GM12878 (cell line): ENCODE measurements at regions not wholly inside any gene's neighbourhood (a gene's known extent, or its start where the extent isn't known, plus 50 kb on each side); places are given as distances from the start of the nearest gene placed in this dataset.

Source experiments
- ATAC-seq: fragments of 200-7000 bp; cut with Tn5 transposase; 3 replicates; pipeline ENCODE4 v1.9.1; 2020; ENCODE audit warnings: mild to moderate bottlenecking, moderate library complexity
- BruUV-seq: library from RNA; stranded (reverse); fragments of 400-500 nt; replicated peaks from 2 replicates; lab custom pipeline; 2021; lab: Mats Ljungman, UMichigan
- CTCF ChIA-PET: fragments of 300-600 bp; sonication (Branson Sonifier 250); formaldehyde crosslinking; extraction: SDS; loops from one replicate; lab custom pipeline; 2021; ENCODE audit warnings: inconsistent platforms; lab: Yijun Ruan, JAX
- POLR2A ChIA-PET: fragments of 350-600 bp; formaldehyde crosslinking; extraction: SDS; loops from one replicate; lab custom pipeline; 2021; ENCODE audit warnings: inconsistent platforms; lab: Charles Lee
- RAD21 ChIA-PET: fragments of 300-600 bp; sonication (Branson Sonifier 250); formaldehyde crosslinking; loops from one replicate; lab custom pipeline; 2023; ENCODE audit warnings: antibody characterized with exemption; ENCODE audit not compliant: unreplicated experiment; lab: Charles Lee
- SMC1A ChIA-PET: fragments of 300-600 bp; sonication (Branson Sonifier 250); formaldehyde crosslinking; loops from one replicate; lab custom pipeline; 2023; ENCODE audit not compliant: unreplicated experiment, uncharacterized antibody; lab: Charles Lee
- DNase-seq: peaks from one replicate; pipeline ENCODE4 v3.0.0-alpha.2; 2011; ENCODE audit warnings: low read depth, low spot score
- FAIRE-seq: peaks from 3 replicates; lab custom pipeline; 2011; peaks lifted over from hg19 to GRCh38; lab: Jason Lieb, UNC
- H2AFZ ChIP-seq: 2 replicates; pipeline ENCODE4 v1.6.0; 2011; ENCODE audit warnings: low read depth, low read length, control low read depth; ENCODE audit not compliant: control insufficient read depth
- H3K27ac ChIP-seq: 2 replicates; pipeline ENCODE4 v1.5.1; 2011; ENCODE audit warnings: control low read depth; ENCODE audit not compliant: control insufficient read depth, insufficient read depth
- H3K27me3 ChIP-seq, 2 experiments: replicated peaks in 1 of 2; 2 replicates each; pipeline versions ENCODE4 v1.6.0 to v1.6.1; 2011; ENCODE audit warnings: low read length in 1 of 2; ENCODE audit not compliant: control insufficient read depth in 2 of 2, insufficient read depth in 2 of 2
- H3K36me3 ChIP-seq, 2 experiments: 2 replicates each; pipeline ENCODE4 v1.5.1; 2011; ENCODE audit warnings: low read length in 1 of 2; ENCODE audit not compliant: control insufficient read depth in 2 of 2, insufficient read depth in 2 of 2
- H3K4me1 ChIP-seq: 2 replicates; pipeline ENCODE4 v1.6.1; 2011; ENCODE audit warnings: mild to moderate bottlenecking, low read length, moderate library complexity, mixed read lengths; ENCODE audit not compliant: control insufficient read depth, insufficient read depth
- H3K4me2 ChIP-seq: 2 replicates; pipeline ENCODE4 v1.6.0; 2011; ENCODE audit warnings: control low read depth; ENCODE audit not compliant: control insufficient read depth, insufficient read depth
- H3K4me3 ChIP-seq: fragments of 200-600 bp; sonication (generic); 2 replicates; pipeline ENCODE4 v1.5.1; 2016
- H3K79me2 ChIP-seq: 2 replicates; pipeline ENCODE4 v1.6.0; 2011; ENCODE audit warnings: low read length; ENCODE audit not compliant: control insufficient read depth, insufficient read depth
- H3K9ac ChIP-seq: 2 replicates; pipeline ENCODE4 v1.8.0; 2011; ENCODE audit warnings: low read length, control low read depth, mixed read lengths; ENCODE audit not compliant: control insufficient read depth, insufficient read depth
- H3K9me3 ChIP-seq: replicated peaks from 3 replicates; pipeline ENCODE4 v1.5.1; 2011; ENCODE audit warnings: mild to moderate bottlenecking, low read length; ENCODE audit not compliant: control insufficient read depth, insufficient read depth
- H4K20me1 ChIP-seq: 2 replicates; pipeline ENCODE4 v1.6.0; 2011; ENCODE audit not compliant: control insufficient read depth, insufficient read depth
- ATF7 ChIP-seq: fragments of 450-650 bp; IDR thresholded peaks from 2 replicates; pipeline ENCODE4 v1.6.1; 2016; ENCODE audit warnings: low read depth, mild to moderate bottlenecking
- CHD1 ChIP-seq: IDR thresholded peaks from 2 replicates; pipeline ENCODE4 v1.6.1; 2012; ENCODE audit warnings: low read depth, low read length, improper control_type of control experiment
- EED ChIP-seq: sonication (generic); IDR thresholded peaks from 2 replicates; pipeline ENCODE4 v1.6.1; 2016; ENCODE audit warnings: antibody characterized with exemption, low read depth
- FOS ChIP-seq: IDR thresholded peaks from 3 replicates; pipeline ENCODE4 v1.6.1; 2011; ENCODE audit warnings: borderline replicate concordance; ENCODE audit not compliant: insufficient read length; ENCODE audit errors: extremely low read depth
- FOXK2 ChIP-seq: fragments of 450-650 bp; IDR thresholded peaks from 2 replicates; pipeline ENCODE4 v1.6.1; 2017; ENCODE audit warnings: mild to moderate bottlenecking, moderate library complexity
- GATAD2B ChIP-seq: fragments of 450-650 bp; conservative IDR thresholded peaks from 2 replicates; pipeline ENCODE4 v1.6.1; 2017; ENCODE audit warnings: low read depth, mild to moderate bottlenecking, moderate library complexity
- KLF5 ChIP-seq: fragments of 450-650 bp; IDR thresholded peaks from 2 replicates; pipeline ENCODE4 v1.6.1; 2014; ENCODE audit warnings: mild to moderate bottlenecking; ENCODE audit not compliant: partially characterized antibody
- MEF2A ChIP-seq: IDR thresholded peaks from 2 replicates; pipeline ENCODE4 v1.6.1; 2011; ENCODE audit warnings: low read depth, mild to moderate bottlenecking, low read length, moderate library complexity; ENCODE audit not compliant: insufficient read depth
- MEF2B ChIP-seq: fragments of 450-650 bp; IDR thresholded peaks from 2 replicates; pipeline ENCODE4 v1.6.1; 2018; ENCODE audit warnings: mild to moderate bottlenecking, moderate library complexity; ENCODE audit not compliant: partially characterized antibody, poor library complexity, severe bottlenecking
- MYC ChIP-seq: IDR thresholded peaks from 2 replicates; pipeline ENCODE4 v1.6.1; 2011; ENCODE audit warnings: mild to moderate bottlenecking, low read length, moderate library complexity, inconsistent platforms; ENCODE audit not compliant: insufficient read depth, insufficient replicate concordance, insufficient read length, severe bottlenecking
- NR2F1 ChIP-seq: fragments of 450-650 bp; conservative IDR thresholded peaks from 2 replicates; pipeline ENCODE4 v1.6.1; 2017; ENCODE audit warnings: mild to moderate bottlenecking
- RB1 ChIP-seq: fragments of 450-650 bp; formaldehyde crosslinking; IDR thresholded peaks from 2 replicates; pipeline ENCODE4 v1.6.1; 2017; ENCODE audit warnings: mild to moderate bottlenecking, borderline replicate concordance
- RFX5 ChIP-seq: IDR thresholded peaks from 2 replicates; pipeline ENCODE4 v1.6.1; 2011; ENCODE audit warnings: low read depth, low read length, improper control_type of control experiment
- TCF12 ChIP-seq: IDR thresholded peaks from 2 replicates; pipeline ENCODE4 v1.6.1; 2011; ENCODE audit warnings: low read depth, mild to moderate bottlenecking, low read length
- YBX1 ChIP-seq: fragments of 450-650 bp; IDR thresholded peaks from 2 replicates; pipeline ENCODE4 v1.6.1; 2016; ENCODE audit warnings: antibody characterized with exemption
- WGBS: methylation state at CpG from one replicate; pipeline ENCODE4 v1.1.6; 2016; ENCODE audit warnings: low lambda C conversion rate; ENCODE audit not compliant: insufficient replicate concordance, insufficient coverage; ENCODE audit errors: missing lambda C conversion rate; 5-methylcytosine and 5-hydroxymethylcytosine counted together
- in situ Hi-C: fragments of 300-500 bp; cut with MboI; formaldehyde crosslinking; loops from 9 replicates; pipeline ENCODE4 v1.14.3; 2018; ENCODE audit warnings: mixed read lengths
- intact Hi-C: fragments of 100-400 bp; cut with micrococcal nuclease; formaldehyde crosslinking; loops from one replicate; pipeline ENCODE4 v1.14.2; 2022; ENCODE audit not compliant: unreplicated experiment
- TF ChIP-seq, protein P1 (sequence below): fragments of 150-350 bp; IDR thresholded peaks from 2 replicates; pipeline ENCODE4 v1.6.1; 2014; ENCODE audit warnings: mild to moderate bottlenecking, low read depth, low read length
- TF ChIP-seq, protein P2 (sequence below): fragments of 450-650 bp; IDR thresholded peaks from 2 replicates; pipeline ENCODE4 v1.6.1; 2016; ENCODE audit warnings: mild to moderate bottlenecking

DNA sequence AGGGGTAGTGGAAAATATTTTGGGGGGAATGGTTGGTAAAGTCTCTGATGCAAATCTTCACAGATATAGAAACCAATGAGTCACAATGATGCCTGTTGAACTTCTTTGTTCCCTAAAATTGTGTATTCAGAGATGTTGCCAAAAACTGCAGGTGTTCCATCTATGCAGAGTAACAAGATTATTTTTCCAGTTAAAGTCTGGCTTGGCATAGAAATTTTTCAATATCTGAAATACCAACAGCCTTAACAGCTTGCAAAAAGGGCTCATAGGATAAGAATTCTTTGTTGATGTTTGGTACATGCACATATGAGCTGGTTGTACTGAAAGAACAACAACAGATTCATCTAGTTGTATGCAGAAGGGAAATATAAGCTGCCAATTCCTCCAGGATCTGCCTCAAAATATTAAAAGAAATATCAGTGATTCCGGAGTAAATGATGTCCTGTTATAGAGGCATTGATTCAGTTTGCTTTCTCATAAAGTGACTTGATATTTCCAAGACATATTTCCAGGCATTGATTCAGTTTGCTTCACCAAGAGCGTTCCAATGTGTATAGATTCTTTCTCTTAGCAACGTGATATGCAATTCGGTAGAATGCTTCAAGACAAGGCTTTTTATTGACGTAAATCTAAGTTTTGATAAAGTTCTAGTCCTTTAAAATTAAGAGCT is 564.4 kb downstream of the TMA16 start:
- 28% methylated on average over 5 of the region's 5 CpGs for WGBS
- POLR2A ChIA-PET = no interaction called here
- FAIRE-seq (no peak), DNase-seq (no peak), ATAC-seq (no peak)
- H3K4me2 ChIP-seq = no peak overlapping the region
- H3K4me1 ChIP-seq = no peaks in the 10 kb centered on the region
- H3K4me3 ChIP-seq = no peak overlapping the region
- BruUV-seq = no TSS peak
- no peaks in the 10 kb centered on the region for H3K27me3 ChIP-seq
- H3K36me3 ChIP-seq = no peaks in the 10 kb centered on the region
- CTCF ChIA-PET = no interaction called here
- no peak overlapping the region for H3K9ac ChIP-seq
- no peak overlapping the region for H3K27ac ChIP-seq
- no peaks in the 10 kb centered on the region for H3K9me3 ChIP-seq
- in situ Hi-C loops = no loop called here
- H2AFZ ChIP-seq = no peak overlapping the region
- no peaks in the 10 kb centered on the region for H3K79me2 ChIP-seq
- intact Hi-C loops = no loop called here
- RAD21 ChIA-PET = no interaction called here
- no peaks in the 10 kb centered on the region for H4K20me1 ChIP-seq
- SMC1A ChIA-PET = no interaction called here
- no peak for TF ChIP-seq RFX5
- TF ChIP-seq, protein P1, sequence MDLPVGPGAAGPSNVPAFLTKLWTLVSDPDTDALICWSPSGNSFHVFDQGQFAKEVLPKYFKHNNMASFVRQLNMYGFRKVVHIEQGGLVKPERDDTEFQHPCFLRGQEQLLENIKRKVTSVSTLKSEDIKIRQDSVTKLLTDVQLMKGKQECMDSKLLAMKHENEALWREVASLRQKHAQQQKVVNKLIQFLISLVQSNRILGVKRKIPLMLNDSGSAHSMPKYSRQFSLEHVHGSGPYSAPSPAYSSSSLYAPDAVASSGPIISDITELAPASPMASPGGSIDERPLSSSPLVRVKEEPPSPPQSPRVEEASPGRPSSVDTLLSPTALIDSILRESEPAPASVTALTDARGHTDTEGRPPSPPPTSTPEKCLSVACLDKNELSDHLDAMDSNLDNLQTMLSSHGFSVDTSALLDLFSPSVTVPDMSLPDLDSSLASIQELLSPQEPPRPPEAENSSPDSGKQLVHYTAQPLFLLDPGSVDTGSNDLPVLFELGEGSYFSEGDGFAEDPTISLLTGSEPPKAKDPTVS = no peak
- no peak for TF ChIP-seq NR2F1
- no peak for TF ChIP-seq EED
- TF ChIP-seq, all 136 proteins: peak for 0

DNA sequence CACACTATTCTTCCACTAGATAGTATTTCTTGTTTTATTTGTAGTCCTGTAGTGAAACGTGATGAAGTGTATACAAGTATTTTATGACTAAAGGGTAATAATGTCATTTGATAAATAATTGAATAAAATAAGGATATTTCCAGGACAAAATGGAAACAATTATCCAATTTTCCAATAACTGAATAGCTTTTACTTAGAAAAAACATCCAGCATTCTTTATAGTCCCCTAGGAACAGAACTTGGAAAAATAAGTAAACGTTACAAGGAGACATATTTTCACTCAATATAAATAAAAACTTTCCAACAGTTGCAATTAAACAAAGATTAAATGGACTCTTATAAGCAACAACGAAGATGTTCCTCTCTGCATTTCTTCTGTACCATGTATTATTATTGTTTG is 566.0 kb downstream of the TMA16 start:
- intact Hi-C loops = no loop called here
- RAD21 ChIA-PET = no interaction called here
- H3K9me3 ChIP-seq = no peaks in the 10 kb centered on the region
- CTCF ChIA-PET = no interaction called here
- no peaks in the 10 kb centered on the region for H3K27me3 ChIP-seq
- no peak overlapping the region for H2AFZ ChIP-seq
- no peak overlapping the region for H3K4me3 ChIP-seq
- FAIRE-seq (no peak), DNase-seq (no peak), ATAC-seq (no peak)
- no peak overlapping the region for H3K27ac ChIP-seq
- POLR2A ChIA-PET = no interaction called here
- no peaks in the 10 kb centered on the region for H4K20me1 ChIP-seq
- H3K79me2 ChIP-seq = no peaks in the 10 kb centered on the region
- H3K36me3 ChIP-seq = no peaks in the 10 kb centered on the region
- BruUV-seq = no TSS peak
- WGBS = 0% methylated on average over 3 of the region's 3 CpGs
- no peak overlapping the region for H3K4me2 ChIP-seq
- no peak overlapping the region for H3K9ac ChIP-seq
- SMC1A ChIA-PET = no interaction called here
- H3K4me1 ChIP-seq = no peaks in the 10 kb centered on the region
- in situ Hi-C loops = no loop called here
- TF ChIP-seq FOXK2 = no peak
- TF ChIP-seq MEF2B = no peak
- no peak for TF ChIP-seq CHD1
- no peak for TF ChIP-seq KLF5
- no peak for TF ChIP-seq MEF2A
- TF ChIP-seq RB1 = no peak
- no peak for TF ChIP-seq YBX1
- no peak for TF ChIP-seq FOS
- no peak for TF ChIP-seq MYC
- no peak for TF ChIP-seq GATAD2B
- TF ChIP-seq RFX5 = no peak
- TF ChIP-seq, protein P2, sequence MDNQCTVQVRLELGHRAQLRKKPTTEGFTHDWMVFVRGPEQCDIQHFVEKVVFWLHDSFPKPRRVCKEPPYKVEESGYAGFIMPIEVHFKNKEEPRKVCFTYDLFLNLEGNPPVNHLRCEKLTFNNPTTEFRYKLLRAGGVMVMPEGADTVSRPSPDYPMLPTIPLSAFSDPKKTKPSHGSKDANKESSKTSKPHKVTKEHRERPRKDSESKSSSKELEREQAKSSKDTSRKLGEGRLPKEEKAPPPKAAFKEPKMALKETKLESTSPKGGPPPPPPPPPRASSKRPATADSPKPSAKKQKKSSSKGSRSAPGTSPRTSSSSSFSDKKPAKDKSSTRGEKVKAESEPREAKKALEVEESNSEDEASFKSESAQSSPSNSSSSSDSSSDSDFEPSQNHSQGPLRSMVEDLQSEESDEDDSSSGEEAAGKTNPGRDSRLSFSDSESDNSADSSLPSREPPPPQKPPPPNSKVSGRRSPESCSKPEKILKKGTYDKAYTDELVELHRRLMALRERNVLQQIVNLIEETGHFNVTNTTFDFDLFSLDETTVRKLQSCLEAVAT = no peak
- TF ChIP-seq TCF12 = no peak
- TF ChIP-seq ATF7 = no peak
